MG63 (cell line): ENCODE measurements at regions not wholly inside any gene's neighbourhood (a gene's known extent, or its start where the extent isn't known, plus 50 kb on each side); places are given as distances from the start of the nearest gene placed in this dataset.
A peak's percentile ranks its signal among the peaks of the same experiment; 100 is the strongest.

Source experiments
- DNase-seq: peaks from one replicate; pipeline ENCODE4 v3.0.0-alpha.2; 2020
- H3K27me3 ChIP-seq: fragments of 250-450 bp; sonication (Bioruptor Pico); 2 replicates; pipeline ENCODE4 v1.5.1; 2020; ENCODE audit warnings: mild to moderate bottlenecking, moderate library complexity
- H3K36me3 ChIP-seq: fragments of 250-450 bp; sonication (Bioruptor Pico); 2 replicates; pipeline ENCODE4 v1.5.1; 2020; ENCODE audit warnings: mild to moderate bottlenecking, moderate library complexity
- H3K4me3 ChIP-seq: fragments of 250-450 bp; sonication (Bioruptor Pico); 2 replicates; pipeline ENCODE4 v1.5.1; 2020; ENCODE audit warnings: mild to moderate bottlenecking, moderate library complexity
- H3K9me3 ChIP-seq: fragments of 250-450 bp; sonication (Bioruptor Pico); 2 replicates; pipeline ENCODE4 v1.5.1; 2020; ENCODE audit warnings: mild to moderate bottlenecking, moderate library complexity

DNA sequence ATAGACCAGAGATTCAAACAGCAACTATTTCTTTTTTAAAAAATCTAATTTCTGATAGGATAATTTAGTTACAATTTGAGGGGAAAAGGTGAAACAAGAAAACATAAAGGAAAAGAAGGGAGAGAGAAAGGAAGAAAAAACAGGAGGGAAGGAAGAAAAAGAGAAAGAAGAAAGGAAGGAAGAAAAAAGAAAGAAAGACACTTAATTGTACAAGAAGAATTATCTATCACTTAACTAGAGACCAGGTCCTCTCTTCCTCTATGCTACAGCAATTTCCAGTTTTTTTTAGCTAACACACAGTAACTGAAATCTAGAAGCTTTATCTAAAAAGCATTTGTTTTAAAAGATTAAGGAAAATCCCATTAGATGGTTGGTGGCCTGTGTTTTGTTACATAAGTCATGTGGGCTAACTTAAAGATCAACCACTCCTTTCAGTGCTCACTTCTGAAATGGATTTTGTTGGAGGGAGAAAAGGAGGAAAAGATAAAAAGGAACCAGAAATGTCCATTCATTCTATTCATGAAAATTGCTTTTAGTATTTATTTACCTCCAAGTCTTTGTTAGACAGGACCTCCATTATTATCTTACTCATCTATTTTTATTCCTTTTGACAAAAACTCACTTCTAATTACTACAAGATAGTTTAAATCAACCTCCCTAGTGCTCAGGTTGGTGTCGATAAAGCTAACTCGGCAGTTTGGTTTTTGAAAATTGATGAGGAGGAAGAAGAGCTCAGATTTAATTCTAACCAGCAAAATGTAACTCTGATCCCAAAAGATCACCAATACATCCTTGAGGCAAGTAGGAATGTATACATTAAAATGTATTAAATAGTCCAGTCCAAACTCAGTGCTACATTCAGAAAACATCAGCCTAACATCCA, 251.5 kb upstream of the FN1 start:
- no peaks in the 10 kb centered on the region for H3K36me3 ChIP-seq
- H3K27me3 ChIP-seq, result no peaks in the 10 kb centered on the region
- DNase-seq, result no peak
- H3K9me3 ChIP-seq, result no peaks in the 10 kb centered on the region
- no peak overlapping the region for H3K4me3 ChIP-seq

DNA sequence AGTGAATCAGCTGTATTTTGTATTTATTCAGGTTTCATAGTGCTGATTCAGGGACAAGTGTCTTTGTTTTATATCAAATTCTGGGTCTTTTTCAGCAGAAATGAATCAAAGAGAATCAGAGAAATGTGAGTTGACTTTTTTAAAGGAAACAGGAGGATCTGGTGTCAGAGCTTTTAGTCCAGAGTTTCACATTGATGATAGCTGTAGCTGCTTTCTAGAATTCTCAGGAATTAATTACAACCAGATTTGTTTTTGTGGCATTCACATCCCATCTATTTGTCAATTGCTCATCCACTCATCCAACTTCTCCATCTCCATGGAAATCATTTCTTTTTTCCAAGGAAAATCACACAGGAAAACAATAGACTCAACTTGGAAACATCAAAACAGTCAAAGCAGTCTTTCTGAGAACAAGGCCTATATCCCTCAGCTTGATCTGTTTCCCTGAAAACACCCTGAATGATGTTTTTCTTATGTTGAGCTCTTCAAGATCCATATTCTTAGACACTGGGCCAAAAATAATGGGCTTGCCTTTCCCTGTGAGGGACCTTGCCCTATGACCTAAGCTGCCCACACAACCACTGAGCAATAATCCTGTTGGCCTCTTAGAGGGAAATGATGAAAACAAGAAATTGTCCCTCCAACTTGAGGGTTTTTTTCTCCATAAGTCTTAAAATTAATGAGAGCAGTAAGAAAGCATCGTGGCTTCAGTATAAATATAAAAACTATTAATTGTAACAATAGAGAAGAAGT, 249.5 kb upstream of the FN1 start:
- H3K27me3 ChIP-seq, result no peaks in the 10 kb centered on the region
- H3K4me3 ChIP-seq, result no peak overlapping the region
- no peaks in the 10 kb centered on the region for H3K9me3 ChIP-seq
- H3K36me3 ChIP-seq, result no peaks in the 10 kb centered on the region
- DNase-seq, result no peak

DNA sequence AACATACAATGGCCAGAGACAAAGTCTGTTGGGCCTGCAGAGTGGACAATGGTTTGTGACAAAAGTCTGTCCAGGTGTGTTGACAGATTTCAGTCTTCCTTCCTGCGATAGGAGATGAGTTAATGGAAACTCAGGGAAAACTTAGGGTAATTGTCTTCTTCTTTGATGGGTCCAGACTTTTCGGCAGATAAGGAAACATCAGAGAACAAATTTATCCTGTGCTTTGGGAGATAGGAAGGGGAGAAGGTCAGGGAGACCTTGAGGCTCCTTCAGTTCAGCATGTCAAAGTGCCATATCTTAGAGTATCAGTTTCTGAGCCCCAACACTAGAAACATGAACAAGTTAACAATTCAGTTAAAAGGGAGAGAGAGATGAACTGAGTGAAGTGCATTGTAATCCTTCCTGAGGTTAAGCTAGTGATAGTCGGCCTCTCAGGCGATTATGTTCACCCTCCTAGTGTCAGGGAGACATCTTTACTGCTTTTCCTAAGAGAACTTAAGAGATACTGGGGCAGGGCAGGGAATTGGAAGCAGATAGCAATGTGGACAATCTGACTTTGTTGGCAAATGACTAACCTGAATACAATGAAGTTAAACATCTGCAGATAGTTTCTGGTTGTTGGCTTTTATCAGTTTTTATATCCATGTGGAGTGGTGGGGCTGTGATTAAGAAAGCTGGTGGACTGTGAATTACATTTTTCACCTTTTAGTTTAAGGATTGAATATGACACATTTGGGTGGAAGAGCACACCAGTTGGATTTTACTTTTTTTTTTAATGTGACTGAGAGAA, 248.8 kb upstream of the FN1 start:
- Histone ChIP-seq H3K27me3 (no peaks in the 10 kb centered on the region), H3K9me3 (no peaks in the 10 kb centered on the region), H3K36me3 (no peaks in the 10 kb centered on the region), H3K4me3 (no peak overlapping the region)
- DNase-seq, result no peak

DNA sequence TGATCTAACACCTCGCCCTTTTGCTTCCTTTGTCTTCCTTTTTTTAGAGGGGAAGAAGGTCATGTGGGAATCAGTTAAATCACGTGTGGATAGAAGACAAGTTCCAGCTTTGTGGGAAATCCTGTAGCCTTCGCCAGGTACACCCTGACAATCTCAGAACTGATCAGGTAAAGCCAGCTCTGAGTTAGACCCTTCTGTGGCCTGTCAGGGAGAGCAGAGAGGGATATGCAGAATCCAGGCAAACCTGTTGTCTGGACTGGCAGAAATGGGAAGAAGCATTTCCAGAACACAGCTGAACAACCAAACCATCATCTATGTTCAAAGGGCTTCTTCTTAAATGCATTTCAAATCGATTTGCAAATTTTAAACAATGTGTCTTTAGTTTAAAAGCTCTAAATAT, 247.4 kb upstream of the FN1 start:
- Histone ChIP-seq H3K4me3 (no peak overlapping the region), H3K36me3 (no peaks in the 10 kb centered on the region), H3K27me3 (no peaks in the 10 kb centered on the region), H3K9me3 (no peaks in the 10 kb centered on the region)
- no peak for DNase-seq

DNA sequence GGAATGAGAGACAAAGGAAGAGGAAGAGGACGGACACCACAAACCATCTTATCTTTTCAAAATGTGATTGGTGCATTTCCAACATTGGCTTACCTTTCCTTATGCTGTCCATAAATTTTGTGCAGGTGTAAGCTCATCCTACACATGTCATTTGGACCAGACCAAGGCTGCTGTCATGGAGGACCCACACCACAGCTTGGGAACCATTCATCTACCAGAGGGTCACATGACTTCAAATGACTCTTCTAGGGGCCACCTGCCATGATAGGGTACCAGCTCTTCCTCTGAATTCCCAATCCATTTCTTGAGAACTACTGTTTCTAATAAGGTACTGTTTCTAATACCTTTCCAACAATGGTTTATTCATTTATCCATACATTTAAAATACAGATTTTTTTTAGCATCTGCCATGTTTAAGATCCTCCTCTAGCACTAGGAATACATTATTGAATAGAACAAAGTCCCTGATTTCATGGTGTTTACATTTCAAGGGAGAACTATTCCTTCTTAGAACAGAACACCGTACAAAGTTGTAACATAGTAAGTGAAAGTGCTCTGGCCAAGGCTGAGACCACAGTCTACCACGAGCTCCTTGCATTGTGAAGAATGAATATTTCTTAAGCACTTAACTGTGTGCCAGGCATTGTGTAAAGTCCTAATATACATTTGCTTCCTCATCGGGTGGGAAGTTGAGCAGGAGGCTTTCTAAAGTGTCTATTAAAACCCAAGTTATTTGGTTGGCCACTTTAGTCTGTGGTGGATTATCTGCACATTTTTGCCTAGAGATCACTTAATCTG, 246.1 kb upstream of the FN1 start:
- Histone ChIP-seq H3K36me3 (no peaks in the 10 kb centered on the region), H3K9me3 (no peaks in the 10 kb centered on the region), H3K27me3 (no peaks in the 10 kb centered on the region), H3K4me3 (no peak overlapping the region)
- no peak for DNase-seq

DNA sequence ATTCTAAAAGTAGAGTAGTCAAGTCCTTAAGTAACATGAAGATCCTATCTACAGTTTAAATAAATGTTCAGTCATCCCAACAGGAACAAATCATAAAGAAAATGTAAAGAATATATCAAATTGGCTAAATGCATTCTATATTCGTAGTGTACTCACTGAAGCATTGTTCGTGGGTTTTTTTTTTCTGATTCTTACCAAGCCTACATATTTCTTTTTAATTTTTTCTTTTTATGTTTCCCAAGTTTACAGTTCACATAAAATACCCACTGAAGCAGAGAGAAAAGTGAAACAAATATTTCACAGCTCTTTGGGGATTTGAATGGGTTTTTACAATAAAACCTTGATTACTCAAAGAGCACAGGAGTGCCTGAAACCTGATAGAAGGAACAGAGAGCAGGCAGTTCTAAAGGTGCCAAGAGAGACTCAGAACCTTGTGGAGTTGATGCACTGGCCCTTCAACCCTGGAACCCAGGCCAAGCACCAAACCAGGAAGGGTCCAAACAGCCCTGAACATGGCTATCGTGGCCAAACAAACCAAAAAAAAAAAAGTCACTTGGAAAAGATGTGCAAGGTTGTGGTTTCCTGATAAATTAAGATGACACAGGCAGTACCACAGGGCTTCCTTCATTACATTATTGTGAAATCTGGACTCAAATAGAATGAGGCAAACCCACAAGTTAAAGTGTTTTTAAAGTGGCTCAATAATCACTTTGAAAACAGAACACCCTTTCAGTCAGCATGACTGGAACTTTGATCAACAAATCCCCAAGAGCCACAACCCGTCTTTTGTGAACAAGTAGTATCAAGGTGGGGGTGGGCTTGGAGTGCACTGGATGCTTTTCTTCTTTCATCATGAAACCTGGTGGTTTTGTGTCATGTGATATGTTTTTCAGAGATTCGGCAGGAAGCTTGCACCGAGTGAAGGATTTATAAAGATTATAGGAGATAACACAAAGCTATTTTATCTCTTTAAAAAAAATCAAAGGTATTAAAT, 245.0 kb upstream of the FN1 start:
- no peaks in the 10 kb centered on the region for H3K36me3 ChIP-seq
- H3K27me3 ChIP-seq, result no peaks in the 10 kb centered on the region
- no peaks in the 10 kb centered on the region for H3K9me3 ChIP-seq
- peak; percentile 33 for DNase-seq
- H3K4me3 ChIP-seq, result no peak overlapping the region

DNA sequence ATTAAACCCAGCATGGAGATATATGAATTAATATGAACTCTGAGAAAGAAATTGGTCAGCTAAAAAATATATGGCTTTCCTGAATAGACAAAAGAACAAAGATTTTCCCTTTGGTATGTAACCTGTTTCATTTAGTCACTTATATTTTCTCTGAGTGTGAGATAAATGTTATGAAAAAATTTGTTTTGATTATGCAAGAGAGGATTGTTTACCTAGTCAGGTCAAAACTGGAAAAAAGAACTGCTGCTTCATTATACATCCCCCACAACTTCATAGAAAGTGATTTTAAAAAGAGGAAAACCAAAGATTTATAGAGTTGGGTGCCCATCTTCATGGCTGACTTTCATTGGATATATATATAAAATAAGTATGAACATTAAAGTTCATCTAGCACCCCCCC, 242.2 kb upstream of the FN1 start:
- H3K4me3 ChIP-seq, result no peak overlapping the region
- no peaks in the 10 kb centered on the region for H3K36me3 ChIP-seq
- no peaks in the 10 kb centered on the region for H3K27me3 ChIP-seq
- no peak for DNase-seq
- no peaks in the 10 kb centered on the region for H3K9me3 ChIP-seq

DNA sequence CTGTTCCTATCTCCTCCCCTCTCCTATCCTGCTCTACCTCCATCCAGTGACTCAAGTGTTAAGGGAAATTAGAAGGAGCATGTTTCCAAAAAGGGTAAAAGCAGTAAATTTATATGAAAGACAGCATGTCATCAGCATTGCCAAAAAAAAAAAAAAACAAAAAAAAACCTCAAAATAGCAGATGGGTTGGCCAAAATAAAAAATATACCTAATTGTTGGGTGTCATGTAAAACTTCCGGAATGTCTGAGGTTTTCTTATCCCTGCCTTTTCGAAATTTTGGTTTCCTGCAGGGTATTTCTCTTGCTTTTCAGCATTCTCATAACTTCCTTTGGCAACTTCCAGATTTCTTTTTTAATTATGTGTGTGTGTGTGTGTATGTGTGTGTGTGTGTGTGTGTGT, 241.6 kb upstream of the FN1 start:
- no peaks in the 10 kb centered on the region; the same call in 1 of the 2 replicates for H3K9me3 ChIP-seq
- no peak overlapping the region for H3K4me3 ChIP-seq
- DNase-seq, result no peak
- H3K27me3 ChIP-seq, result no peaks in the 10 kb centered on the region
- no peaks in the 10 kb centered on the region for H3K36me3 ChIP-seq

DNA sequence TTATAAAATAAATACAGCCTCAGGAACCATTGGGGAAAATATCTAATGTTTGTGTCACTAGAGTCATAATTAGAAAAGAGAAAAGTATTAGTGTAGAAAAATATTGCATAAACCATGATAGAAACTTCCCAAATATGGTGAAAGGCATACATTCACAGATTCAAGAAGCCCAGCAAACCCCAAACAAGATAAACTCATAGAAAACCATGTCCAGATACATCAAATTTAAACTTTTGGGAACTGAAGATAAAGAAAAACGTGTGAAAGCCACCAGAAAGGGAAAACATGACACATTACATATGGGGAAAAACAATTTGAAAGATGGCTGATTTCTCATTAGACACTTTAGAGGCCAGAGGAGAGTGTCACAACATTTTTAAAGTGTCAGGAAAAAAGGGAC, 236.5 kb upstream of the FN1 start:
- H3K27me3 ChIP-seq, result no peaks in the 10 kb centered on the region
- no peak for DNase-seq
- H3K9me3 ChIP-seq, result no peaks in the 10 kb centered on the region; the same call in 1 of the 2 replicates
- no peaks in the 10 kb centered on the region for H3K36me3 ChIP-seq
- H3K4me3 ChIP-seq, result no peak overlapping the region

DNA sequence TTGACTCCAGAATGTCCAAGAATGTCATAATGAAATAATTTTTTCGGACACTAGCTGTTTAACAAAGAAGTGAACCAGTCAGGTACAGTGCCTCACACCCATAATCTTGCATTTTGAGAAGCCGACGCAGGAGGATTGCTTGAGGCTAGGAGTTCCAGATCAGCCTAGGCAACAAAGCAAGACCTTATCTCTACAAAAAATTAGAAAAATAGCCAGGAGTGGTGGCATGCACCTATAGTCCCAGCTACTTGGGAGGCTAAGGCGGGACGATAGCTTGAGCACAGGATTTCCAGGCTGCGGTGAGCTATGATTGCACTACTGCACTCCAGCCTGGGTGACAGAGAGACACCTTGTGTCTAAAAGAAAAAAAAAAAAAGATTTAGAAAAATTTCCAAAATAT, 235.8 kb upstream of the FN1 start:
- H3K9me3 ChIP-seq, result no peaks in the 10 kb centered on the region; the same call in 1 of the 2 replicates
- no peak for DNase-seq
- H3K36me3 ChIP-seq, result no peaks in the 10 kb centered on the region
- H3K27me3 ChIP-seq, result no peaks in the 10 kb centered on the region
- H3K4me3 ChIP-seq, result no peak overlapping the region

DNA sequence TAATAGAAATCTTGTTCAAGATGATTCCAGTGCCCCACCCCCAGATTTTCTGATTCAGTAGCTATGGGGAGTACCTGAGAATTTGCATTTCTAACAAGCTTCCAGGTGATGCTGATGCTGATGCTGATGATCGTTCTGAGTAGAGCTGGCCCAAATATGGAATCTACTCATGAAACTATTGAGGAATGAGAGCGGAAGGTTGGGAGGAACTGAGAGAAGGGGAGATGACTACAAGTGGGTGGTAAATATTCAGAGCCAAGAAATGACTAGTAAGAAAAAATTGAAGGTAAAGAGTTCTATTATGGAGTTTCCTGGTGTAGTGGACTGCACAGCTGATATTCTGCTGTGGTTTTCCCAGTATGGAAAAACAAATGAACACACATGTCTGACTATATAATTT, 235.4 kb upstream of the FN1 start:
- DNase-seq, result no peak

DNA sequence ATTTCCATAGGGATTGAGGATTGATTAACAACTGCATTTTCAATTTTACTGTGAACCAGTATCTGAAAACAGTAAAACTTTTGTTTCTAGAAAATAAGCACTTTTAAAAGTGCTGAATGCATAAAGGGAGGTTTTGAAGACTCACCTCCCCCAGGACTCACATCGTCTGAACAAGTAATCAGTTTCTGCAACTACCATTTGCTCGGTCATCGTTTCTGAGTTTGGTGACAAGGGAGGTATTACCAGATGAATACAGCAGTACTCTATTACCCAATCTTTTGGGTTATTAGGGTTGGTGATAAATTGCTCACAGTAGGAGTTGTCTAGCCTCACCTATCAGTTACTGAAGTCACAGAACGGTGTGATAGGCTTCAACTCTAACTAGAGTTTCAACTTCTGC, 234.5 kb upstream of the FN1 start:
- Histone ChIP-seq H3K36me3 (no peaks in the 10 kb centered on the region), H3K9me3 (no peaks in the 10 kb centered on the region; the same call in none of the 2 replicates), H3K4me3 (no peak overlapping the region), H3K27me3 (no peaks in the 10 kb centered on the region)
- DNase-seq, result no peak

More for the DNA sequence above, 235.4 kb upstream of the FN1 start:
- H3K9me3 ChIP-seq, result no peaks in the 10 kb centered on the region; the same call in none of the 2 replicates
- no peak overlapping the region for H3K4me3 ChIP-seq
- no peaks in the 10 kb centered on the region for H3K27me3 ChIP-seq
- H3K36me3 ChIP-seq, result no peaks in the 10 kb centered on the region

DNA sequence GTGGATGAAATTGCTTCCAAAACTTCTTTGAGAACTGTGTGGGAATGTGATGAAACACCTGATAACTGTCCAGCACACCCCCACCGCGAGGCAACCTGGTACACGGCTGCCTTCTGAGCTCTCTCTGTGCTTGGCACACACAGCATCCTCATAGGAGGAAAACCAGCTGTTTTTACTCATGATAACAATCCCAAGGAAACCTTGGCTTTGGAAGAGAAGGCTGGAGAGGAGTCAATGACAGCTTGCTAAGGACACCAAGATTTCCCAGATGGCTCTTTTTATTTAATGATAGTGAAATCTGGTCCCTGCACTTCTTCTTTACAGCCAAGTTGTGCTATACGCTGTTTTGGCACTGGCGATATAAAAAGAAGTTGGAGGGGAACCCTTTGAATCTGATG, 232.5 kb upstream of the FN1 start:
- Histone ChIP-seq H3K9me3 (no peaks in the 10 kb centered on the region; the same call in none of the 2 replicates), H3K36me3 (no peaks in the 10 kb centered on the region; the same call in 1 of the 2 replicates), H3K4me3 (no peak overlapping the region), H3K27me3 (no peaks in the 10 kb centered on the region)
- no peak for DNase-seq

DNA sequence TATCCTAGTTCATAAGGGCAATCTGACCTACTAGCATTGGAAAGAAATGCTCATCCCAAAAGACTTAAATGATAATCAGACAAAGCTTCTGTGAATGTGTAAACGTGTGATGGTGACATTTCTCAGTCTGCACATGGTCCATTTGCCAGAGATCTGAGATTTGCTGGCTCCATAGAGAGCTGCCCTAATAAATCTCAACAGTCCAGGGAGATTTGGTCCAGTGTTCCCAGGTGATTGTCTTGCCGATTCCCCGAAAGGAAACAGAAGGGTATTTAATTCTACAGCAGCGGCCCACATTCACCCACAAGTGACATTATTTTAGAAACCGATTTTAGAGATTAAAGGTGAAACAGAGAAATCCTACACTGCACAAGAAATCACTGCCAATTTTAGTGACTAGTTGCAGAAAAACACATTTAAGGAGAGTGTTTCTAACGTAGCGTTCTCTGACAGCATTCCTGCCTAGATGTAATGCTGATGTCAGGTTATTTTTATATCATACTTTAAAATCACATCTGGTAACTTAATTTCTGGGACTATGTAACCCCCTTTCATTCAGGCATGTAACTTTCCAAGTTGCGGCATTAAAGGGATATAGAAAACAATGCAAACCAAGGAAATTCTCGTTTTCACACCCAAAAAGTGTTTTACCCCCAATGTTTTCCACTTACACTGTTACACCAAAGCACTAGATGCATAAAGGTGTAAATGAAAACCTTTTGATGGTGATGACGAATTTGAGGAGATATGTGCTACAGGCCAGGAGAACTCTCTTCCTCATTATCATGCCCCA, 231.9 kb upstream of the FN1 start:
- Histone ChIP-seq H3K27me3 (no peaks in the 10 kb centered on the region), H3K9me3 (no peaks in the 10 kb centered on the region; the same call in none of the 2 replicates), H3K36me3 (no peaks in the 10 kb centered on the region; the same call in 1 of the 2 replicates), H3K4me3 (no peak overlapping the region)
- DNase-seq, result no peak
